K562 (cell line): ENCODE measurements at regions not wholly inside any gene's neighbourhood (a gene's known extent, or its start where the extent isn't known, plus 50 kb on each side); places are given as distances from the start of the nearest gene placed in this dataset.

ENCODE experiments used
- ATAC-seq: fragments of 200-7000 bp; cut with Tn5 transposase; 3 replicates; pipeline ENCODE4 v1.9.1; 2020; ENCODE audit warnings: moderate library complexity
- BruUV-seq: library from RNA; stranded (reverse); fragments of 400-500 nt; replicated peaks from 2 replicates; lab custom pipeline; 2021; lab: Mats Ljungman, UMichigan
- CTCF ChIA-PET: fragments of 300-600 bp; formaldehyde crosslinking; extraction: SDS; loops from one replicate; lab custom pipeline; 2021; ENCODE audit warnings: low intra/inter-chr PET ratio; lab: Yijun Ruan, JAX
- POLR2A ChIA-PET: fragments of 300-600, 350-650 bp; sonication (Branson Sonifier 250); formaldehyde crosslinking; extraction: SDS; loops from one replicate; lab custom pipeline; 2021; ENCODE audit warnings: antibody characterized with exemption, inconsistent platforms; lab: Yijun Ruan, JAX
- DNase-seq, 4 experiments: peaks; one replicate each; pipeline versions ENCODE4 v3.0.0 to v3.0.0-alpha.2; 2011 to 2018; ENCODE audit warnings: low spot score in 3 of 4, mixed read lengths in 3 of 4; ENCODE audit errors: extremely low read depth in 1 of 4
- FAIRE-seq: peaks from 2 replicates; lab custom pipeline; 2011; peaks lifted over from hg19 to GRCh38; lab: Jason Lieb, UNC
- H2AFZ ChIP-seq: 2 replicates; pipeline ENCODE4 v1.6.0; 2011; ENCODE audit warnings: low read depth, low read length, control low read depth, inconsistent platforms
- H3K27ac ChIP-seq: fragments of 200-600 bp; 3 replicates; pipeline ENCODE4 v1.8.0; 2011; ENCODE audit warnings: low read depth, mild to moderate bottlenecking, control low read depth, inconsistent platforms, low read length, moderate library complexity, mixed read lengths; ENCODE audit errors: extremely low read depth
- H3K27me3 ChIP-seq, 2 experiments: fragments of 300-600 bp in 1 of 2; 2 replicates in 1 of 2; 3 replicates in 1 of 2; pipeline versions ENCODE4 v1.6.0 to v1.8.0; 2011; ENCODE audit warnings: inconsistent platforms in 2 of 2, low read length in 2 of 2, mild to moderate bottlenecking in 1 of 2, mixed read lengths in 1 of 2, moderate library complexity in 1 of 2; ENCODE audit not compliant: control insufficient read depth in 2 of 2, insufficient read depth in 2 of 2
- H3K36me3 ChIP-seq: fragments of 300-600 bp; 3 replicates; pipeline ENCODE4 v1.8.0; 2011; ENCODE audit warnings: mild to moderate bottlenecking, low read length, inconsistent platforms; ENCODE audit not compliant: control insufficient read depth, insufficient read depth
- H3K4me1 ChIP-seq, 2 experiments: fragments of 200-600 bp in 1 of 2; replicated peaks in 1 of 2; 2 replicates in 1 of 2; 3 replicates in 1 of 2; pipeline versions ENCODE4 v1.5.1 to v1.8.0; 2011; ENCODE audit warnings: inconsistent platforms in 2 of 2, low read length in 2 of 2, mild to moderate bottlenecking in 1 of 2, mixed read lengths in 1 of 2, moderate library complexity in 1 of 2; ENCODE audit not compliant: control insufficient read depth in 2 of 2, insufficient read depth in 2 of 2
- H3K4me2 ChIP-seq: 2 replicates; pipeline ENCODE4 v1.6.1; 2011; ENCODE audit warnings: low read length, control low read depth, inconsistent platforms, mixed read lengths; ENCODE audit not compliant: insufficient read depth
- H3K4me3 ChIP-seq: fragments of 200-600 bp; sonication (generic), shearing (Covaris generic); 2 replicates; pipeline ENCODE4 v1.5.1; 2016; ENCODE audit warnings: control low read depth, inconsistent platforms
- H3K79me2 ChIP-seq: fragments of 200-600 bp; 3 replicates; pipeline ENCODE4 v1.8.0; 2011; ENCODE audit warnings: low read length, inconsistent platforms; ENCODE audit not compliant: control insufficient read depth, insufficient read depth
- H3K9ac ChIP-seq, 2 experiments: 2 replicates each; pipeline versions ENCODE4 v1.6.0 to v1.6.1; 2011; ENCODE audit warnings: low read depth in 2 of 2, low read length in 2 of 2, control low read depth in 1 of 2, inconsistent platforms in 1 of 2, mild to moderate bottlenecking in 1 of 2, mixed read lengths in 1 of 2; ENCODE audit not compliant: insufficient read depth in 1 of 2
- H3K9me1 ChIP-seq: one replicate; pipeline ENCODE4 v1.6.0; 2011; ENCODE audit warnings: inconsistent platforms, mild to moderate bottlenecking, low read length, moderate library complexity; ENCODE audit not compliant: control insufficient read depth, insufficient read depth
- H3K9me3 ChIP-seq: replicated peaks from 2 replicates; pipeline ENCODE4 v1.5.1; 2011; ENCODE audit warnings: low read depth, low read length, inconsistent platforms; ENCODE audit not compliant: control insufficient read depth, insufficient read depth
- H4K20me1 ChIP-seq: replicated peaks from 2 replicates; pipeline ENCODE4 v1.6.1; 2011; ENCODE audit warnings: low read length, inconsistent platforms, mixed read lengths; ENCODE audit not compliant: control insufficient read depth, insufficient read depth
- NCOA4 ChIP-seq: fragments of 450-650 bp; IDR thresholded peaks from 2 replicates; pipeline ENCODE4 v1.6.1; 2018; ENCODE audit warnings: mild to moderate bottlenecking; ENCODE audit not compliant: partially characterized antibody
- SREBF1 ChIP-seq: fragments of 150-350 bp; IDR thresholded peaks from 2 replicates; pipeline ENCODE4 v1.6.1; 2014; ENCODE audit warnings: antibody characterized with exemption, low read depth, low read length, borderline replicate concordance
- ZNF165 ChIP-seq: fragments of 250-450 bp; sonication (Bioruptor Pico); IDR thresholded peaks from 2 replicates; pipeline ENCODE4 v1.4.0; 2020; ENCODE audit warnings: borderline replicate concordance
- ZNF316 ChIP-seq: fragments of 450-650 bp; IDR thresholded peaks from 2 replicates; pipeline ENCODE4 v1.6.1; 2016
- WGBS: fragments of 100-300 bp; shearing (Covaris generic); methylation state at CpG from one replicate; pipeline ENCODE4 v1.1.6; 2016; ENCODE audit warnings: low coverage, mixed read lengths; ENCODE audit not compliant: insufficient coverage; ENCODE audit errors: missing lambda C conversion rate; 5-methylcytosine and 5-hydroxymethylcytosine counted together
- in situ Hi-C: fragments of 300-500 bp; cut with MboI; formaldehyde crosslinking; loops from 4 replicates; pipeline ENCODE4 v1.15.0; 2018; ENCODE audit warnings: inconsistent platforms, mixed read lengths
- intact Hi-C: fragments of 100-400 bp; cut with micrococcal nuclease; formaldehyde crosslinking; loops from 2 replicates; pipeline ENCODE4 v1.14.2; 2022

DNA sequence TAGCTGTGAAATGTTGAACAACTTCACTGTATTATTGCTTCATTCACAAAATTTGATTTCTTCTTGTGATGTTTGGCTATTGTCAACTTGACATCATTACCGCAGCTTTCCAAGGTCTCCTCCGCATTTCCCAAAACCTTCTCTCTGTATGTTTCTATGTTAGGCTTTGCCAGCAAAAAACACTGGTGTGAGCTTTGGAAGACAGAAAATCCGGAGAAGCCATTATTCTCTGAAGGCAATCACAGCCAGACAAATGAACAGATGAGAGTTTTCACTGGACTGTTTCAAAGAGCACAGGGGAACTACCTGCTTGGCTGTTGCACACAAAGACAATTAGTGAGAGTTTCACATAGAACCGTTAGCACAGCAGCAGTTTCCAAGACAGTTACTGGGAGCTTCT is 609.6 kb downstream of the BRINP3 start:
- Histone ChIP-seq H2AFZ (no peak overlapping the region), H3K9me1 (no peaks in the 10 kb centered on the region), H3K79me2 (no peaks in the 10 kb centered on the region), H3K9ac (no peak overlapping the region), H3K27me3 (no peaks in the 10 kb centered on the region), H3K36me3 (no peaks in the 10 kb centered on the region), H3K4me2 (no peak overlapping the region), H4K20me1 (no peaks in the 10 kb centered on the region), H3K4me3 (no peak overlapping the region), H3K4me1 (no peaks in the 10 kb centered on the region), H3K27ac (no peak overlapping the region), H3K9me3 (0 out of 2 replicates have a peak, but pooled peaks cover 1% of the 10 kb centered on the region)
- ChIA-PET POLR2A (no interaction called here), CTCF (no interaction called here)
- ATAC-seq (no peak), DNase-seq (no peak), FAIRE-seq (no peak)
- BruUV-seq: no TSS peak
- TF ChIP-seq NCOA4 (no peak), SREBF1 (no peak)
- intact Hi-C loops: no loop called here
- WGBS: 1% methylated on average over 4 of the region's 4 CpGs
- in situ Hi-C loops: no loop called here

DNA sequence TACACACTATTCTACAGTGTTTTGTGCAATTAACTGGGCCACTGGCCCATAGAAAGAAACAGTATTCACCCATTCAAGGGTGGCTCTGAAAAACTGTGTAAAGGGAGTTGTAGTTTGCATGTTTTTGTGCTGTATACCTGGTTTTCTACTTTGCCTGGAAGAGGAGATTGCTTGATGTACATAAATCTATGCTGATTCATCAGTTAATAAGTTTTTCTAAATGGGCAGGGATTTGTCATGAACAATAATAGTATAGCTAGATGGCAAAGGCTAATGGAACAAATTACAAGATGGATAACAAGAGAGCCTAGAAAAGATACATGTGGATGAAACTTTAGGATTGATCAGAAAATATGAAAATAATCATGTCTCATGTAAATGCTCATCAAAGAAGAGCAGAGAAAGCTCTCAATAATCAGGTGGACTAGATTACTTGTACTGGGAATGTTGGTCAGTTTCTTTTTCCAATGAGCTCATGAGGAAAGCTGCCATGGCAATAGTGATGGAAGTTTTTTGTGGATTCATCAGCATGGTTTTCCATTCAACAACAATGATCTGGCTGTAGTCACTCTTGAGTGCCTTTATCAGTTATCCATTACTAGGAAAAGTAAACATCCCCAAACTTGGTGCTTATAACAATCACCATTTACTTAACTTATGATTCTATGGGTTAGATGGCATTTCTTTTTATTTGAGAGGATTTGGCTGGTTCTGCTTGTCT is 602.8 kb downstream of the BRINP3 start:
- Histone ChIP-seq H3K36me3 (no peaks in the 10 kb centered on the region), H3K4me3 (no peak overlapping the region), H3K9me3 (0 out of 2 replicates have a peak, but pooled peaks cover 1% of the 10 kb centered on the region), H3K9me1 (no peaks in the 10 kb centered on the region), H3K4me1 (no peaks in the 10 kb centered on the region), H3K4me2 (no peak overlapping the region), H3K79me2 (no peaks in the 10 kb centered on the region), H3K27ac (no peak overlapping the region), H3K27me3 (no peaks in the 10 kb centered on the region), H3K9ac (no peak overlapping the region), H4K20me1 (no peaks in the 10 kb centered on the region), H2AFZ (no peak overlapping the region)
- DNase-seq (no peak), FAIRE-seq (no peak), ATAC-seq (no peak)
- in situ Hi-C loops (no loop called here), intact Hi-C loops (no loop called here)
- BruUV-seq: no TSS peak
- TF ChIP-seq ZNF165 (no peak), ZNF316 (peak; percentile 46; the same call in 1 of the 2 replicates)
- POLR2A ChIA-PET: no interaction called here
- CTCF ChIA-PET: no interaction called here
